HepG2 (cell line): ENCODE measurements at regions not wholly inside any gene's neighbourhood (a gene's known extent, or its start where the extent isn't known, plus 50 kb on each side); places are given as distances from the start of the nearest gene placed in this dataset.

Experiments used
- ARHGAP35 ChIP-seq: sonication (generic); formaldehyde crosslinking; IDR thresholded peaks from 2 replicates; pipeline ENCODE4 v1.9.0; 2022; ENCODE audit warnings: mild to moderate bottlenecking, inconsistent platforms, moderate library complexity, missing genetic modification reagents, borderline replicate concordance
- CAMTA2 ChIP-seq: sonication (generic); formaldehyde crosslinking; IDR thresholded peaks from 2 replicates; pipeline ENCODE4 v1.4.0; 2020; ENCODE audit warnings: mild to moderate bottlenecking, missing genetic modification reagents, borderline replicate concordance
- CENPX ChIP-seq: sonication (generic); formaldehyde crosslinking; IDR thresholded peaks from 2 replicates; pipeline ENCODE4 v1.9.0; 2021; ENCODE audit warnings: mild to moderate bottlenecking, missing genetic modification reagents, moderate library complexity
- DR1 ChIP-seq: sonication (generic); formaldehyde crosslinking; IDR thresholded peaks from 2 replicates; pipeline ENCODE4 v1.8.0; 2021; ENCODE audit warnings: mild to moderate bottlenecking, missing genetic modification reagents, inconsistent platforms
- ELF1 ChIP-seq: sonication (generic); formaldehyde crosslinking; IDR thresholded peaks from 2 replicates; pipeline ENCODE4 v1.4.0; 2020; ENCODE audit warnings: missing genetic modification reagents
- ELF3 ChIP-seq: IDR thresholded peaks from 2 replicates; pipeline ENCODE4 v1.6.1; 2016; ENCODE audit warnings: missing genetic modification reagents, missing compliant biosample characterization
- FOXK1 ChIP-seq: sonication (generic); formaldehyde crosslinking; IDR thresholded peaks from 2 replicates; pipeline ENCODE4 v1.4.0; 2020; ENCODE audit warnings: low read depth, missing genetic modification reagents, borderline replicate concordance
- ISX ChIP-seq: sonication (generic); formaldehyde crosslinking; conservative IDR thresholded peaks from 2 replicates; pipeline ENCODE4 v1.5.0; 2020; ENCODE audit warnings: missing genetic modification reagents
- JDP2 ChIP-seq: sonication (generic); formaldehyde crosslinking; IDR thresholded peaks from 2 replicates; pipeline ENCODE4 v1.8.1; 2022; ENCODE audit warnings: missing genetic modification reagents, borderline replicate concordance
- JUNB ChIP-seq: sonication (generic); formaldehyde crosslinking; IDR thresholded peaks from 2 replicates; pipeline ENCODE4 v1.8.0; 2022; ENCODE audit warnings: missing genetic modification reagents, mild to moderate bottlenecking, borderline replicate concordance
- KDM1A ChIP-seq: IDR thresholded peaks from 2 replicates; pipeline ENCODE4 v1.6.1; 2016; ENCODE audit warnings: missing compliant biosample characterization
- MED8 ChIP-seq: sonication (generic); formaldehyde crosslinking; IDR thresholded peaks from 2 replicates; pipeline ENCODE4 v1.8.1; 2023; ENCODE audit warnings: mild to moderate bottlenecking, missing genetic modification reagents; ENCODE audit not compliant: insufficient replicate concordance
- NFRKB ChIP-seq: fragments of 450-650 bp; IDR thresholded peaks from 2 replicates; pipeline ENCODE4 v1.6.1; 2017
- POGZ ChIP-seq: sonication (generic); formaldehyde crosslinking; IDR thresholded peaks from 2 replicates; pipeline ENCODE4 v1.4.0; 2020; ENCODE audit warnings: mild to moderate bottlenecking, missing genetic modification reagents
- RBFOX2 ChIP-seq: fragments of 200-400 bp; formaldehyde crosslinking; IDR thresholded peaks from 2 replicates; pipeline ENCODE4 v1.6.1; 2017; ENCODE audit warnings: low read depth, mild to moderate bottlenecking, low read length
- ZNF367 ChIP-seq: sonication (generic); formaldehyde crosslinking; IDR thresholded peaks from 2 replicates; pipeline ENCODE4 v1.4.0; 2020; ENCODE audit warnings: missing genetic modification reagents, borderline replicate concordance
- ZNF615 ChIP-seq: sonication (generic); formaldehyde crosslinking; IDR thresholded peaks from 2 replicates; pipeline ENCODE4 v1.5.0; 2020; ENCODE audit warnings: mild to moderate bottlenecking, missing genetic modification reagents, borderline replicate concordance
- ZNF788 ChIP-seq: sonication (generic); formaldehyde crosslinking; IDR thresholded peaks from 2 replicates; pipeline ENCODE4 v1.5.0; 2020; ENCODE audit warnings: mild to moderate bottlenecking, missing genetic modification reagents, borderline replicate concordance
- TF ChIP-seq, protein P1 (sequence below): sonication (generic); formaldehyde crosslinking; conservative IDR thresholded peaks from 2 replicates; pipeline ENCODE4 v1.8.1; 2023; ENCODE audit warnings: missing genetic modification reagents
- TF ChIP-seq, protein P2 (sequence below): IDR thresholded peaks from 2 replicates; pipeline ENCODE4 v1.6.1; 2016; ENCODE audit warnings: mild to moderate bottlenecking
- TF ChIP-seq, protein P3 (sequence below): sonication (generic); formaldehyde crosslinking; IDR thresholded peaks from 2 replicates; pipeline ENCODE4 v1.5.0; 2020; ENCODE audit warnings: missing genetic modification reagents, mild to moderate bottlenecking, borderline replicate concordance
- TF ChIP-seq, protein P4 (sequence below): IDR thresholded peaks from 2 replicates; pipeline ENCODE4 v1.6.1; 2012; ENCODE audit warnings: low read length, improper control_type of control experiment
- TF ChIP-seq, protein P5 (sequence below): sonication (generic); formaldehyde crosslinking; IDR thresholded peaks from 2 replicates; pipeline ENCODE4 v1.4.0; 2020; ENCODE audit warnings: missing genetic modification reagents

DNA sequence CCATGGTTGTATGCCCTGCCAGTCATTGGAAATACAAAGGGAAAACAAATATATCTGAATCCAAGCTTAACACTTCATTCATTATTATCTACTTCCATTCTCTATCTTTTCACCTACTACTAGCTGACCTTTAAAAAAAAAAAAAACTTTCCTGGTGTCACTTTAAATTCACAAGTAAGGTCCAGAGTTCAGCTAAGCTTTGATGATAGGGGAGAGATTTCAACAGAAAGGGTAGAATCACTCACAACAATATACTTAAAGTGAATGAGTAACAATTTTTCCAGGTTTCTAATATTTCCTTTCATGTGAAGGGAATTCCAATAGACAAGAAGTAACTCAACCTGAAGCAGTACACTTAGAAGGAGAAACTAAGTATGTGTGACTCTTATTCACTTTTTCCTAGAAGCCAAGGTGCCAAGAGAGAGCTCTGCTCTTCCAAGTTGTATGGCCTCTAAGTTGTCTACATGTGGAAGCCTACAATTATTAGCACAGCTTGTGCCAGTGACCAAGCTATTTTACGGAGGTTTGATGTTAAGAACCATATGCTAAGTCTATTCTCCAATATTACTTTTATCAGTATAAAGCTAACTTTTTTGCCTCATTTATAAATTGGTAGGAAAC, 371.7 kb downstream of the TENT5A start (continued):
- TF ChIP-seq MED8 (CRISPR knock-in tag): no peak
- TF ChIP-seq KDM1A (CRISPR knock-in tag): no peak
- no peak for TF ChIP-seq CENPX (CRISPR knock-in tag)
- TF ChIP-seq ELF3: no peak
- TF ChIP-seq JUNB (CRISPR knock-in tag): no peak
- TF ChIP-seq, protein P1, sequence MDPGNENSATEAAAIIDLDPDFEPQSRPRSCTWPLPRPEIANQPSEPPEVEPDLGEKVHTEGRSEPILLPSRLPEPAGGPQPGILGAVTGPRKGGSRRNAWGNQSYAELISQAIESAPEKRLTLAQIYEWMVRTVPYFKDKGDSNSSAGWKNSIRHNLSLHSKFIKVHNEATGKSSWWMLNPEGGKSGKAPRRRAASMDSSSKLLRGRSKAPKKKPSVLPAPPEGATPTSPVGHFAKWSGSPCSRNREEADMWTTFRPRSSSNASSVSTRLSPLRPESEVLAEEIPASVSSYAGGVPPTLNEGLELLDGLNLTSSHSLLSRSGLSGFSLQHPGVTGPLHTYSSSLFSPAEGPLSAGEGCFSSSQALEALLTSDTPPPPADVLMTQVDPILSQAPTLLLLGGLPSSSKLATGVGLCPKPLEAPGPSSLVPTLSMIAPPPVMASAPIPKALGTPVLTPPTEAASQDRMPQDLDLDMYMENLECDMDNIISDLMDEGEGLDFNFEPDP (CRISPR knock-in tag): no peak
- no peak for TF ChIP-seq CAMTA2 (CRISPR knock-in tag)
- TF ChIP-seq ELF1 (CRISPR knock-in tag): no peak
- TF ChIP-seq, protein P2, sequence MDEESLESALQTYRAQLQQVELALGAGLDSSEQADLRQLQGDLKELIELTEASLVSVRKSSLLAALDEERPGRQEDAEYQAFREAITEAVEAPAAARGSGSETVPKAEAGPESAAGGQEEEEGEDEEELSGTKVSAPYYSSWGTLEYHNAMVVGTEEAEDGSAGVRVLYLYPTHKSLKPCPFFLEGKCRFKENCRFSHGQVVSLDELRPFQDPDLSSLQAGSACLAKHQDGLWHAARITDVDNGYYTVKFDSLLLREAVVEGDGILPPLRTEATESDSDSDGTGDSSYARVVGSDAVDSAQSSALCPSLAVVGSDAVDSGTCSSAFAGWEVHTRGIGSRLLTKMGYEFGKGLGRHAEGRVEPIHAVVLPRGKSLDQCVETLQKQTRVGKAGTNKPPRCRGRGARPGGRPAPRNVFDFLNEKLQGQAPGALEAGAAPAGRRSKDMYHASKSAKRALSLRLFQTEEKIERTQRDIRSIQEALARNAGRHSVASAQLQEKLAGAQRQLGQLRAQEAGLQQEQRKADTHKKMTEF (CRISPR knock-in tag): no peak
- TF ChIP-seq, protein P3, sequence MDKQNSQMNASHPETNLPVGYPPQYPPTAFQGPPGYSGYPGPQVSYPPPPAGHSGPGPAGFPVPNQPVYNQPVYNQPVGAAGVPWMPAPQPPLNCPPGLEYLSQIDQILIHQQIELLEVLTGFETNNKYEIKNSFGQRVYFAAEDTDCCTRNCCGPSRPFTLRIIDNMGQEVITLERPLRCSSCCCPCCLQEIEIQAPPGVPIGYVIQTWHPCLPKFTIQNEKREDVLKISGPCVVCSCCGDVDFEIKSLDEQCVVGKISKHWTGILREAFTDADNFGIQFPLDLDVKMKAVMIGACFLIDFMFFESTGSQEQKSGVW (CRISPR knock-in tag): no peak
- TF ChIP-seq ZNF615 (CRISPR knock-in tag): no peak
- TF ChIP-seq, protein P4, sequence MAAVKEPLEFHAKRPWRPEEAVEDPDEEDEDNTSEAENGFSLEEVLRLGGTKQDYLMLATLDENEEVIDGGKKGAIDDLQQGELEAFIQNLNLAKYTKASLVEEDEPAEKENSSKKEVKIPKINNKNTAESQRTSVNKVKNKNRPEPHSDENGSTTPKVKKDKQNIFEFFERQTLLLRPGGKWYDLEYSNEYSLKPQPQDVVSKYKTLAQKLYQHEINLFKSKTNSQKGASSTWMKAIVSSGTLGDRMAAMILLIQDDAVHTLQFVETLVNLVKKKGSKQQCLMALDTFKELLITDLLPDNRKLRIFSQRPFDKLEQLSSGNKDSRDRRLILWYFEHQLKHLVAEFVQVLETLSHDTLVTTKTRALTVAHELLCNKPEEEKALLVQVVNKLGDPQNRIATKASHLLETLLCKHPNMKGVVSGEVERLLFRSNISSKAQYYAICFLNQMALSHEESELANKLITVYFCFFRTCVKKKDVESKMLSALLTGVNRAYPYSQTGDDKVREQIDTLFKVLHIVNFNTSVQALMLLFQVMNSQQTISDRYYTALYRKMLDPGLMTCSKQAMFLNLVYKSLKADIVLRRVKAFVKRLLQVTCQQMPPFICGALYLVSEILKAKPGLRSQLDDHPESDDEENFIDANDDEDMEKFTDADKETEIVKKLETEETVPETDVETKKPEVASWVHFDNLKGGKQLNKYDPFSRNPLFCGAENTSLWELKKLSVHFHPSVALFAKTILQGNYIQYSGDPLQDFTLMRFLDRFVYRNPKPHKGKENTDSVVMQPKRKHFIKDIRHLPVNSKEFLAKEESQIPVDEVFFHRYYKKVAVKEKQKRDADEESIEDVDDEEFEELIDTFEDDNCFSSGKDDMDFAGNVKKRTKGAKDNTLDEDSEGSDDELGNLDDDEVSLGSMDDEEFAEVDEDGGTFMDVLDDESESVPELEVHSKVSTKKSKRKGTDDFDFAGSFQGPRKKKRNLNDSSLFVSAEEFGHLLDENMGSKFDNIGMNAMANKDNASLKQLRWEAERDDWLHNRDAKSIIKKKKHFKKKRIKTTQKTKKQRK: no peak
- TF ChIP-seq, protein P5, sequence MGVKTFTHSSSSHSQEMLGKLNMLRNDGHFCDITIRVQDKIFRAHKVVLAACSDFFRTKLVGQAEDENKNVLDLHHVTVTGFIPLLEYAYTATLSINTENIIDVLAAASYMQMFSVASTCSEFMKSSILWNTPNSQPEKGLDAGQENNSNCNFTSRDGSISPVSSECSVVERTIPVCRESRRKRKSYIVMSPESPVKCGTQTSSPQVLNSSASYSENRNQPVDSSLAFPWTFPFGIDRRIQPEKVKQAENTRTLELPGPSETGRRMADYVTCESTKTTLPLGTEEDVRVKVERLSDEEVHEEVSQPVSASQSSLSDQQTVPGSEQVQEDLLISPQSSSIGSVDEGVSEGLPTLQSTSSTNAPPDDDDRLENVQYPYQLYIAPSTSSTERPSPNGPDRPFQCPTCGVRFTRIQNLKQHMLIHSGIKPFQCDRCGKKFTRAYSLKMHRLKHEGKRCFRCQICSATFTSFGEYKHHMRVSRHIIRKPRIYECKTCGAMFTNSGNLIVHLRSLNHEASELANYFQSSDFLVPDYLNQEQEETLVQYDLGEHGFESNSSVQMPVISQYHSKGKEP: no peak
- no peak for TF ChIP-seq JDP2 (CRISPR knock-in tag)
- no peak for TF ChIP-seq FOXK1 (CRISPR knock-in tag)
- TF ChIP-seq ZNF367 (CRISPR knock-in tag): no peak
- TF ChIP-seq ISX: no peak
- no peak for TF ChIP-seq ZNF788 (CRISPR knock-in tag)
- no peak for TF ChIP-seq POGZ
- no peak for TF ChIP-seq RBFOX2
- TF ChIP-seq NFRKB: no peak
- no peak for TF ChIP-seq ARHGAP35 (CRISPR knock-in tag)
- no peak for TF ChIP-seq DR1 (CRISPR knock-in tag)
